BLaER1 (cell line): ENCODE measurements at regions not wholly inside any gene's neighbourhood (a gene's known extent, or its start where the extent isn't known, plus 50 kb on each side); places are given as distances from the start of the nearest gene placed in this dataset.
"Not testable (repeated sequence)": the region's sequence is repeated elsewhere in the genome, so short reads cannot be mapped to it uniquely, and the experiment has no call there.

Source experiments
- H3K27ac ChIP-seq: shearing (Covaris generic); formaldehyde crosslinking; 2 replicates; pipeline ENCODE4 v1.8.1; 2022
- H3K27me3 ChIP-seq: shearing (Covaris generic); formaldehyde crosslinking; 2 replicates; pipeline ENCODE4 v1.8.1; 2022
- H3K36me3 ChIP-seq: shearing (Covaris generic); formaldehyde crosslinking; 2 replicates; pipeline ENCODE4 v1.8.1; 2022
- H3K4me1 ChIP-seq: shearing (Covaris generic); formaldehyde crosslinking; 2 replicates; pipeline ENCODE4 v1.8.1; 2022
- H3K4me2 ChIP-seq: shearing (Covaris generic); formaldehyde crosslinking; 2 replicates; pipeline ENCODE4 v1.8.1; 2022
- H3K4me3 ChIP-seq: shearing (Covaris generic); formaldehyde crosslinking; 2 replicates; pipeline ENCODE4 v1.8.1; 2022
- H3K9ac ChIP-seq: shearing (Covaris generic); formaldehyde crosslinking; 2 replicates; pipeline ENCODE4 v1.8.1; 2022
- H3K9me3 ChIP-seq: shearing (Covaris generic); formaldehyde crosslinking; 2 replicates; pipeline ENCODE4 v1.8.1; 2022
- H4K20me1 ChIP-seq: shearing (Covaris generic); formaldehyde crosslinking; 2 replicates; pipeline ENCODE4 v1.8.1; 2022
- Cebpa-rat ChIP-seq: shearing (Covaris generic); IDR thresholded peaks from 2 replicates; pipeline ENCODE4 v1.8.1; 2022

GRCh38 chr4:60962286-60962685 is 237.8 kb upstream of the ADGRL3 start:
- Histone ChIP-seq H3K36me3 (no peaks in the 10 kb centered on the region), H3K27ac (no peak overlapping the region), H3K9me3 (no peaks in the 10 kb centered on the region), H3K4me3 (no peak overlapping the region), H4K20me1 (no peaks in the 10 kb centered on the region), H3K27me3 (no peaks in the 10 kb centered on the region), H3K9ac (no peak overlapping the region), H3K4me1 (no peaks in the 10 kb centered on the region), H3K4me2 (no peak overlapping the region)
- TF ChIP-seq Cebpa-rat, result no peak

- H3K4me3 ChIP-seq, result no peak overlapping the region
- no peaks in the 10 kb centered on the region for H3K27me3 ChIP-seq
- H3K4me2 ChIP-seq, result no peak overlapping the region
- no peaks in the 10 kb centered on the region for H3K36me3 ChIP-seq
- no peaks in the 10 kb centered on the region for H3K9me3 ChIP-seq
- no peak overlapping the region for H3K27ac ChIP-seq
- no peaks in the 10 kb centered on the region for H3K4me1 ChIP-seq
- H4K20me1 ChIP-seq, result no peaks in the 10 kb centered on the region
- no peak overlapping the region for H3K9ac ChIP-seq
- no peak for TF ChIP-seq Cebpa-rat
Measured at GRCh38 chr4:60981534-60981933, 218.6 kb upstream of the ADGRL3 start.

- H3K4me1 ChIP-seq, result no peaks in the 10 kb centered on the region
Measured at GRCh38 chr4:60989141-60989540, 211.0 kb upstream of the ADGRL3 start.

GRCh38 chr4:60992037-60992436 is 208.1 kb upstream of the ADGRL3 start:
- TF ChIP-seq Cebpa-rat, result no peak

More at GRCh38 chr4:60989141-60989540, 211.0 kb upstream of the ADGRL3 start:
- H3K9ac ChIP-seq, result no peak overlapping the region
- H3K27me3 ChIP-seq, result no peaks in the 10 kb centered on the region
- no peak overlapping the region for H3K4me2 ChIP-seq
- no peaks in the 10 kb centered on the region for H3K9me3 ChIP-seq
- no peaks in the 10 kb centered on the region for H4K20me1 ChIP-seq
- no peak for TF ChIP-seq Cebpa-rat
- no peaks in the 10 kb centered on the region for H3K36me3 ChIP-seq
- no peak overlapping the region for H3K27ac ChIP-seq
- H3K4me3 ChIP-seq, result no peak overlapping the region

GRCh38 chr4:61003301-61003700 is 196.8 kb upstream of the ADGRL3 start:
- no peak for TF ChIP-seq Cebpa-rat
- H3K9ac ChIP-seq, result no peak overlapping the region
- no peaks in the 10 kb centered on the region for H3K4me1 ChIP-seq
- H3K36me3 ChIP-seq, result no peaks in the 10 kb centered on the region
- no peaks in the 10 kb centered on the region for H3K27me3 ChIP-seq
- no peak overlapping the region for H3K4me3 ChIP-seq
- no peaks in the 10 kb centered on the region for H4K20me1 ChIP-seq
- H3K9me3 ChIP-seq, result no peaks in the 10 kb centered on the region
- H3K27ac ChIP-seq, result no peak overlapping the region
- no peak overlapping the region for H3K4me2 ChIP-seq

More at GRCh38 chr4:60992037-60992436, 208.1 kb upstream of the ADGRL3 start:
- no peaks in the 10 kb centered on the region for H3K36me3 ChIP-seq
- no peaks in the 10 kb centered on the region for H3K27me3 ChIP-seq
- H3K27ac ChIP-seq, result no peak overlapping the region
- no peak overlapping the region for H3K9ac ChIP-seq
- H3K9me3 ChIP-seq, result no peaks in the 10 kb centered on the region
- H3K4me1 ChIP-seq, result no peaks in the 10 kb centered on the region
- no peak overlapping the region for H3K4me2 ChIP-seq
- no peaks in the 10 kb centered on the region for H4K20me1 ChIP-seq
- H3K4me3 ChIP-seq, result no peak overlapping the region

GRCh38 chr4:61004651-61005170 is 195.4 kb upstream of the ADGRL3 start:
- Histone ChIP-seq H3K36me3 (no peaks in the 10 kb centered on the region), H4K20me1 (no peaks in the 10 kb centered on the region), H3K27ac (no peak overlapping the region), H3K9ac (no peak overlapping the region), H3K4me2 (no peak overlapping the region), H3K27me3 (no peaks in the 10 kb centered on the region), H3K9me3 (no peaks in the 10 kb centered on the region), H3K4me3 (no peak overlapping the region), H3K4me1 (no peaks in the 10 kb centered on the region)
- TF ChIP-seq Cebpa-rat, result no peak

- Histone ChIP-seq H4K20me1 (no peaks in the 10 kb centered on the region), H3K9ac (no peak overlapping the region), H3K27ac (no peak overlapping the region), H3K4me3 (no peak overlapping the region), H3K36me3 (no peaks in the 10 kb centered on the region), H3K27me3 (no peaks in the 10 kb centered on the region), H3K4me1 (peaks cover 6% of the 10 kb centered on the region; the same call in 1 of the 2 replicates), H3K4me2 (no peak overlapping the region), H3K9me3 (0 out of 2 replicates have a peak, but pooled peaks cover 6% of the 10 kb centered on the region)
- TF ChIP-seq Cebpa-rat, result no peak
Measured at GRCh38 chr4:61011051-61011450, 189.1 kb upstream of the ADGRL3 start.

- not testable (repeated sequence) for H3K9me3 ChIP-seq, H3K27me3 ChIP-seq, H3K9ac ChIP-seq, H3K4me3 ChIP-seq, H4K20me1 ChIP-seq, H3K4me1 ChIP-seq, H3K36me3 ChIP-seq, H3K4me2 ChIP-seq, H3K27ac ChIP-seq
Measured at GRCh38 chr4:61011936-61012335, 188.2 kb upstream of the ADGRL3 start.

- TF ChIP-seq Cebpa-rat, result no peak
- Histone ChIP-seq H3K4me3 (no peak overlapping the region), H3K4me1 (no peaks in the 10 kb centered on the region), H3K27ac (no peak overlapping the region), H3K36me3 (no peaks in the 10 kb centered on the region), H3K4me2 (no peak overlapping the region), H3K9me3 (no peaks in the 10 kb centered on the region), H3K27me3 (no peaks in the 10 kb centered on the region), H3K9ac (no peak overlapping the region), H4K20me1 (no peaks in the 10 kb centered on the region)
Measured at GRCh38 chr4:61024610-61025009, 175.5 kb upstream of the ADGRL3 start.

GRCh38 chr4:61027939-61028338 is 172.2 kb upstream of the ADGRL3 start:
- no peak overlapping the region for H3K4me3 ChIP-seq
- no peaks in the 10 kb centered on the region for H3K36me3 ChIP-seq
- H3K27ac ChIP-seq, result no peak overlapping the region
- no peak for TF ChIP-seq Cebpa-rat
- H3K9ac ChIP-seq, result no peak overlapping the region
- no peaks in the 10 kb centered on the region for H3K9me3 ChIP-seq
- no peaks in the 10 kb centered on the region for H3K4me1 ChIP-seq
- no peak overlapping the region for H3K4me2 ChIP-seq
- H3K27me3 ChIP-seq, result no peaks in the 10 kb centered on the region
- H4K20me1 ChIP-seq, result no peaks in the 10 kb centered on the region

- Histone ChIP-seq H4K20me1 (no peaks in the 10 kb centered on the region), H3K9me3 (no peaks in the 10 kb centered on the region), H3K36me3 (no peaks in the 10 kb centered on the region), H3K4me1 (no peaks in the 10 kb centered on the region), H3K27ac (no peak overlapping the region), H3K4me2 (no peak overlapping the region), H3K4me3 (no peak overlapping the region), H3K9ac (no peak overlapping the region), H3K27me3 (no peaks in the 10 kb centered on the region)
- no peak for TF ChIP-seq Cebpa-rat
Measured at GRCh38 chr4:61036071-61036684, 163.9 kb upstream of the ADGRL3 start.
